Hepatocyte (in vitro differentiated cells): ENCODE measurements at regions not wholly inside any gene's neighbourhood (a gene's known extent, or its start where the extent isn't known, plus 50 kb on each side); places are given as distances from the start of the nearest gene placed in this dataset.

Experiments
- DNase-seq: peaks from one replicate; pipeline ENCODE4 v3.0.0-alpha.2; 2016; ENCODE audit warnings: low spot score
- H2AFZ ChIP-seq: fragments of 200-600 bp; sonication (generic); 2 replicates; pipeline ENCODE4 v1.6.0; 2016; ENCODE audit warnings: antibody characterized with exemption, mild to moderate bottlenecking
- H3K27ac ChIP-seq: fragments of 200-600 bp; sonication (generic); 2 replicates; pipeline ENCODE4 v1.5.1; 2016; ENCODE audit warnings: mild to moderate bottlenecking
- H3K27me3 ChIP-seq: fragments of 200-600 bp; sonication (generic); 2 replicates; pipeline ENCODE4 v1.6.1; 2016
- H3K36me3 ChIP-seq: fragments of 200-600 bp; sonication (generic); replicated peaks from 2 replicates; pipeline ENCODE4 v1.5.1; 2016; ENCODE audit warnings: low read depth; ENCODE audit not compliant: insufficient read depth
- H3K4me1 ChIP-seq: fragments of 200-600 bp; sonication (generic); 2 replicates; pipeline ENCODE4 v1.5.1; 2016; ENCODE audit warnings: mild to moderate bottlenecking, moderate library complexity; ENCODE audit not compliant: insufficient read depth
- H3K4me2 ChIP-seq: fragments of 200-600 bp; sonication (generic); 2 replicates; pipeline ENCODE4 v1.6.0; 2016
- H3K4me3 ChIP-seq: fragments of 200-600 bp; sonication (generic); 2 replicates; pipeline ENCODE4 v1.5.1; 2016; ENCODE audit warnings: mild to moderate bottlenecking
- H3K79me2 ChIP-seq: fragments of 200-600 bp; sonication (generic); 2 replicates; pipeline ENCODE4 v1.6.0; 2017; ENCODE audit warnings: mild to moderate bottlenecking
- H3K9me2 ChIP-seq: fragments of 200-600 bp; sonication (generic); replicated peaks from 2 replicates; pipeline ENCODE4 v1.6.0; 2017; ENCODE audit warnings: mild to moderate bottlenecking; ENCODE audit not compliant: insufficient read depth
- H3K9me3 ChIP-seq: fragments of 200-600 bp; sonication (generic); 2 replicates; pipeline ENCODE4 v1.5.1; 2016; ENCODE audit warnings: low read depth, mild to moderate bottlenecking
- H4K20me1 ChIP-seq: fragments of 200-600 bp; sonication (generic); 2 replicates; pipeline ENCODE4 v1.6.0; 2016; ENCODE audit warnings: mild to moderate bottlenecking; ENCODE audit not compliant: insufficient read depth, poor library complexity, severe bottlenecking
- EZH2 ChIP-seq: fragments of 200-600 bp; sonication (generic); IDR thresholded peaks from 2 replicates; pipeline ENCODE4 v1.6.1; 2016; ENCODE audit warnings: antibody characterized with exemption, mild to moderate bottlenecking, borderline replicate concordance
- EZH2phosphoT487 ChIP-seq: fragments of 200-600 bp; sonication (generic); IDR thresholded peaks from one replicate; pipeline ENCODE4 v1.6.1; 2018; ENCODE audit warnings: antibody characterized with exemption, mild to moderate bottlenecking, low read depth, moderate library complexity; ENCODE audit not compliant: unreplicated experiment, severe bottlenecking
- WGBS: methylation state at CpG from one replicate; pipeline ENCODE4 v1.1.6; 2016; ENCODE audit warnings: low lambda C conversion rate; ENCODE audit errors: missing lambda C conversion rate; 5-methylcytosine and 5-hydroxymethylcytosine counted together
- TF ChIP-seq, protein P1 (sequence below): fragments of 200-600 bp; sonication (generic); IDR thresholded peaks from 2 replicates; pipeline ENCODE4 v1.5.1; 2016; ENCODE audit warnings: antibody characterized with exemption, mild to moderate bottlenecking; ENCODE audit not compliant: poor library complexity

DNA sequence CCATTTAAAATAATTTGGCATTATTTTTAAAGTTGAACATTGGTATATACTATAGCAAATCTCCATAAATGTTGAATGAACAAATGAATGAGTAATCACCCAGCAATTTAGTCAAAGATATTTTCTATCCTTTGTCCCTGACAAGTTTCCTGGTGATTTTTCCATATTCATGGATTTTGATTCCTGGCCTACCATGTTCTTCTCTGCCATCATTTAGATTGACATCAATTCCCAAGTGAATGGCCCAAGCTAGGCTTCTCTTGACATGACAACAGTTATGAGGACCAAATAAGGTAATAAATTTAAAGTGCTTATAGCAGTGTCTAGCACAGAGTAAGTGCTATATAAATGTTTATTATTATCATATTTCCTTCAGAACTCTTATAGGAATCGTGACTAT, 120.1 kb upstream of the ADGRF1 start:
- H3K79me2 ChIP-seq: no peaks in the 10 kb centered on the region
- H2AFZ ChIP-seq: no peak overlapping the region
- WGBS: 86% methylated on average over 1 of the region's 1 CpG
- no peak overlapping the region for H3K4me2 ChIP-seq
- H3K27me3 ChIP-seq: no peaks in the 10 kb centered on the region
- H3K4me1 ChIP-seq: no peaks in the 10 kb centered on the region
- H3K27ac ChIP-seq: no peak overlapping the region
- H4K20me1 ChIP-seq: no peaks in the 10 kb centered on the region
- TF ChIP-seq EZH2: no peak
- TF ChIP-seq EZH2phosphoT487: no peak
- TF ChIP-seq, protein P1, sequence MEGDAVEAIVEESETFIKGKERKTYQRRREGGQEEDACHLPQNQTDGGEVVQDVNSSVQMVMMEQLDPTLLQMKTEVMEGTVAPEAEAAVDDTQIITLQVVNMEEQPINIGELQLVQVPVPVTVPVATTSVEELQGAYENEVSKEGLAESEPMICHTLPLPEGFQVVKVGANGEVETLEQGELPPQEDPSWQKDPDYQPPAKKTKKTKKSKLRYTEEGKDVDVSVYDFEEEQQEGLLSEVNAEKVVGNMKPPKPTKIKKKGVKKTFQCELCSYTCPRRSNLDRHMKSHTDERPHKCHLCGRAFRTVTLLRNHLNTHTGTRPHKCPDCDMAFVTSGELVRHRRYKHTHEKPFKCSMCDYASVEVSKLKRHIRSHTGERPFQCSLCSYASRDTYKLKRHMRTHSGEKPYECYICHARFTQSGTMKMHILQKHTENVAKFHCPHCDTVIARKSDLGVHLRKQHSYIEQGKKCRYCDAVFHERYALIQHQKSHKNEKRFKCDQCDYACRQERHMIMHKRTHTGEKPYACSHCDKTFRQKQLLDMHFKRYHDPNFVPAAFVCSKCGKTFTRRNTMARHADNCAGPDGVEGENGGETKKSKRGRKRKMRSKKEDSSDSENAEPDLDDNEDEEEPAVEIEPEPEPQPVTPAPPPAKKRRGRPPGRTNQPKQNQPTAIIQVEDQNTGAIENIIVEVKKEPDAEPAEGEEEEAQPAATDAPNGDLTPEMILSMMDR: no peak
- no peak overlapping the region for H3K4me3 ChIP-seq
- H3K9me3 ChIP-seq: no peaks in the 10 kb centered on the region
- no peaks in the 10 kb centered on the region for H3K36me3 ChIP-seq
- no peaks in the 10 kb centered on the region for H3K9me2 ChIP-seq
- DNase-seq: no peak

DNA sequence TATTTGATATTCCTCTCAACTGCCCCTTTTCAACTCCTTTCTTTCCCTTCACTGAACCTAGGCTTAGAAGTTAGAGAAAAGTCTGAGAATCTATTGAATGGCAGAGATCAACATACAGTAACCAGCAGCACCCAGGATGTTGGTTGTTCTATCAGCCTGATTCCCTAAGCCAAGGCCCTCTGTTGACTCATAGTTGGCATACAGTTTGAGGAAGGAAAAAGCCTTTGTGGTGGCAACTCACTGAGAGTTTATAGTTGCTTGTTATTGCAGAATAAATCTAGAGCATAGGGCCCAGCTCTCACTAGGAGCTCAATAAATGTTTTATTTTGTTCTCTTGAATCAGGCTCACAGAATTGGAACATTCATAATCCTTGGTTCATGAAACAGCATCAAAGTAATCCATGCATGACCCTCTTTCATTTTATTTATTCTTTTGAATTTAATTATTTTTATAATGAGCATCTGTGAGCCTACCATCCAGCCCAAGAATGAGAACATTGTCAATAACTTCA, 119.1 kb upstream of the ADGRF1 start:
- no peak overlapping the region for H3K27ac ChIP-seq
- H3K79me2 ChIP-seq: no peaks in the 10 kb centered on the region
- H3K27me3 ChIP-seq: no peaks in the 10 kb centered on the region
- no peaks in the 10 kb centered on the region for H3K9me2 ChIP-seq
- no peak for TF ChIP-seq EZH2phosphoT487
- no peak for DNase-seq
- no peak overlapping the region for H2AFZ ChIP-seq
- no peaks in the 10 kb centered on the region for H4K20me1 ChIP-seq
- no peak overlapping the region for H3K4me2 ChIP-seq
- H3K36me3 ChIP-seq: no peaks in the 10 kb centered on the region
- no peaks in the 10 kb centered on the region for H3K9me3 ChIP-seq
- H3K4me1 ChIP-seq: no peaks in the 10 kb centered on the region
- H3K4me3 ChIP-seq: no peak overlapping the region

DNA sequence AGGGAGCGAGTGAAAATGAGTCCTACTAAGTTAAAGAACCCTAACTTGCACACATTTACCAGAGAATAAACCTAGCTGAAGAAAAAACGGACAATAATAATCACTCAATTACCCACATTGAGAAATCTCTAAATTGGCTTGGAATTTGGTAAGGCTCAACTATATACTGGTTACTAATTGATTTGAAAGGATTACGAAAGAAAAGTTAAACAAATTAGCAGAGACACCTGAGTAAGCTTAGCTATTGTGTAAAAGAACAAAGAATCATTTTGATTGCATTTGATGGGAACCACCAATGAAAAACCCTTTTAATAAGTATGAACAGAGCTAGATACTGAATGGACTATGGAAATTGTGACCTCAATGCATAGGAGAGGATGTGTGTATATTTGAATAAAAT, 118.6 kb upstream of the ADGRF1 start:
- Histone ChIP-seq H3K36me3 (no peaks in the 10 kb centered on the region), H3K4me1 (no peaks in the 10 kb centered on the region), H3K4me2 (no peak overlapping the region), H3K9me3 (no peaks in the 10 kb centered on the region), H4K20me1 (no peaks in the 10 kb centered on the region), H3K27ac (no peak overlapping the region), H3K79me2 (no peaks in the 10 kb centered on the region), H3K4me3 (no peak overlapping the region), H3K9me2 (no peaks in the 10 kb centered on the region), H3K27me3 (no peaks in the 10 kb centered on the region), H2AFZ (no peak overlapping the region)
- WGBS: 88% methylated on average over 3 of the region's 3 CpGs
- no peak for DNase-seq
- TF ChIP-seq EZH2phosphoT487 (no peak), EZH2 (no peak)
- TF ChIP-seq, protein P1: no peak

- TF ChIP-seq EZH2phosphoT487 (no peak), EZH2 (no peak)
- TF ChIP-seq, protein P1: no peak
- Histone ChIP-seq H3K4me1 (no peaks in the 10 kb centered on the region), H3K27ac (no peak overlapping the region), H3K27me3 (no peaks in the 10 kb centered on the region), H3K4me3 (no peak overlapping the region), H3K9me3 (no peaks in the 10 kb centered on the region), H4K20me1 (no peaks in the 10 kb centered on the region), H3K36me3 (no peaks in the 10 kb centered on the region), H3K79me2 (no peaks in the 10 kb centered on the region), H2AFZ (no peak overlapping the region), H3K4me2 (no peak overlapping the region), H3K9me2 (no peaks in the 10 kb centered on the region)
- WGBS: 87% methylated on average over 5 of the region's 5 CpGs
- no peak for DNase-seq
Measured at GRCh38 chr6:47159763-47160162, 117.6 kb upstream of the ADGRF1 start.
